Cardiac fibroblast (primary cell): ENCODE measurements at regions not wholly inside any gene's neighbourhood (a gene's known extent, or its start where the extent isn't known, plus 50 kb on each side); places are given as distances from the start of the nearest gene placed in this dataset.

ENCODE experiments used
- DNase-seq, 2 donors: peaks; one replicate each; pipeline versions ENCODE4 v3.0.0 to v3.0.0-alpha.2; 2010; ENCODE audit warnings: low read depth in 2 of 2
- H3K4me3 ChIP-seq, 2 donors: replicated peaks in 1 of 2; 1 replicate in 1 of 2; 2 replicates in 1 of 2; pipeline ENCODE4 v1.5.1; 2011; ENCODE audit warnings: low read depth in 2 of 2, low read length in 2 of 2, mild to moderate bottlenecking in 2 of 2, moderate library complexity in 1 of 2
- CTCF ChIP-seq: IDR thresholded peaks from one replicate; pipeline ENCODE4 v1.5.1; 2011; ENCODE audit warnings: low read depth, mild to moderate bottlenecking, low read length, inconsistent platforms

GRCh38 chr12:59240048-59240447, 319.7 kb upstream of the LRIG3 start:
- no peak for TF ChIP-seq CTCF
- no peak for DNase-seq
- no peak overlapping the region for H3K4me3 ChIP-seq

- no peak for TF ChIP-seq CTCF
- no peak overlapping the region for H3K4me3 ChIP-seq
- DNase-seq = no peak
These were observed 314.1 kb upstream of the LRIG3 start for GRCh38 chr12:59234391-59234790.

- TF ChIP-seq CTCF = no peak
- no peak for DNase-seq
- no peak overlapping the region for H3K4me3 ChIP-seq
These were observed 310.0 kb upstream of the LRIG3 start for GRCh38 chr12:59230334-59230733.

GRCh38 chr12:59219148-59219547, 298.8 kb upstream of the LRIG3 start:
- no peak for TF ChIP-seq CTCF
- DNase-seq = no peak
- H3K4me3 ChIP-seq = no peak overlapping the region

GRCh38 chr12:59196989-59197388, 276.7 kb upstream of the LRIG3 start:
- no peak overlapping the region for H3K4me3 ChIP-seq
- TF ChIP-seq CTCF = no peak
- no peak for DNase-seq

GRCh38 chr12:59194794-59195193, 274.5 kb upstream of the LRIG3 start:
- TF ChIP-seq CTCF = no peak
- no peak for DNase-seq

GRCh38 chr12:59193476-59194050, 273.3 kb upstream of the LRIG3 start:
- no peak overlapping the region for H3K4me3 ChIP-seq
- TF ChIP-seq CTCF = no peak
- DNase-seq = no peak

More at GRCh38 chr12:59194794-59195193, 274.5 kb upstream of the LRIG3 start:
- H3K4me3 ChIP-seq = no peak overlapping the region
